H9 (cell line): ENCODE measurements at regions not wholly inside any gene's neighbourhood (a gene's known extent, or its start where the extent isn't known, plus 50 kb on each side); places are given as distances from the start of the nearest gene placed in this dataset.

Experiments used
- DNase-seq: peaks from one replicate; pipeline ENCODE4 v3.0.0-alpha.2; 2017
- H2AFZ ChIP-seq: one replicate; pipeline ENCODE4 v1.6.1; 2013; ENCODE audit warnings: mild to moderate bottlenecking, low read length, control low read depth, moderate library complexity
- H2AK5ac ChIP-seq: 2 replicates; pipeline ENCODE4 v1.6.1; 2013; ENCODE audit warnings: low read length, control low read depth, mixed read lengths; ENCODE audit not compliant: insufficient read length
- H2BK120ac ChIP-seq: one replicate; pipeline ENCODE4 v1.6.1; 2013; ENCODE audit warnings: low read depth, mild to moderate bottlenecking, low read length, control low read depth, inconsistent platforms; ENCODE audit not compliant: poor library complexity, severe bottlenecking
- H2BK12ac ChIP-seq: 2 replicates; pipeline ENCODE4 v1.6.1; 2013; ENCODE audit warnings: low read length, control low read depth, mixed read lengths, low read depth; ENCODE audit not compliant: insufficient read length
- H2BK15ac ChIP-seq: 2 replicates; pipeline ENCODE4 v1.6.1; 2013; ENCODE audit warnings: low read depth, low read length, control low read depth
- H2BK20ac ChIP-seq: one replicate; pipeline ENCODE4 v1.6.1; 2013; ENCODE audit warnings: low read depth, mild to moderate bottlenecking, low read length, control low read depth, inconsistent platforms; ENCODE audit not compliant: poor library complexity, severe bottlenecking
- H2BK5ac ChIP-seq: 2 replicates; pipeline ENCODE4 v1.6.1; 2013; ENCODE audit warnings: low read length, control low read depth, mixed read lengths; ENCODE audit not compliant: insufficient read length
- H3K14ac ChIP-seq: 2 replicates; pipeline ENCODE4 v1.6.1; 2013; ENCODE audit warnings: low read length, control low read depth; ENCODE audit not compliant: insufficient read depth
- H3K18ac ChIP-seq: 2 replicates; pipeline ENCODE4 v1.6.1; 2013; ENCODE audit warnings: low read depth, mild to moderate bottlenecking, mixed read lengths, low read length, control low read depth; ENCODE audit not compliant: insufficient read length
- H3K23ac ChIP-seq: 2 replicates; pipeline ENCODE4 v1.6.1; 2013; ENCODE audit warnings: low read length, control low read depth, mixed read lengths, low read depth; ENCODE audit not compliant: insufficient read length
- H3K23me2 ChIP-seq: 2 replicates; pipeline ENCODE4 v1.6.1; 2013; ENCODE audit warnings: low read depth, mild to moderate bottlenecking, mixed read lengths, low read length, control low read depth; ENCODE audit not compliant: insufficient read length, poor library complexity, severe bottlenecking
- H3K27ac ChIP-seq: 2 replicates; pipeline ENCODE4 v1.5.1; 2013; ENCODE audit warnings: low read length, control low read depth, mixed read lengths, low read depth; ENCODE audit not compliant: insufficient read length
- H3K27me3 ChIP-seq: 2 replicates; pipeline ENCODE4 v1.6.1; 2013; ENCODE audit warnings: low read length, control low read depth, inconsistent platforms; ENCODE audit not compliant: insufficient read depth
- H3K4ac ChIP-seq: 2 replicates; pipeline ENCODE4 v1.6.1; 2013; ENCODE audit warnings: low read depth, mild to moderate bottlenecking, control low read depth, inconsistent platforms, low read length, moderate library complexity
- H3K4me1 ChIP-seq: 2 replicates; pipeline ENCODE4 v1.6.1; 2013; ENCODE audit warnings: low read length, control low read depth, inconsistent platforms; ENCODE audit not compliant: insufficient read depth
- H3K4me2 ChIP-seq: 2 replicates; pipeline ENCODE4 v1.6.1; 2013; ENCODE audit warnings: low read length, control low read depth, mixed read lengths; ENCODE audit not compliant: insufficient read length, insufficient read depth
- H3K56ac ChIP-seq: 2 replicates; pipeline ENCODE4 v1.6.1; 2013; ENCODE audit warnings: low read depth, mild to moderate bottlenecking, mixed read lengths, low read length, control low read depth; ENCODE audit not compliant: insufficient read length
- H3K79me1 ChIP-seq: 2 replicates; pipeline ENCODE4 v1.6.1; 2013; ENCODE audit warnings: low read depth, mild to moderate bottlenecking, moderate library complexity, low read length, control low read depth, inconsistent platforms; ENCODE audit not compliant: insufficient read depth, poor library complexity, severe bottlenecking
- H3K79me2 ChIP-seq: 2 replicates; pipeline ENCODE4 v1.6.1; 2013; ENCODE audit warnings: low read length, control low read depth, inconsistent platforms; ENCODE audit not compliant: insufficient read depth
- H3K9ac ChIP-seq: 2 replicates; pipeline ENCODE4 v1.6.1; 2013; ENCODE audit warnings: low read length, control low read depth, mixed read lengths; ENCODE audit not compliant: insufficient read length; ENCODE audit errors: extremely low read depth
- H3K9me3 ChIP-seq: one replicate; pipeline ENCODE4 v1.6.1; 2013; ENCODE audit warnings: low read depth, low read length, inconsistent platforms; ENCODE audit not compliant: control insufficient read depth
- H3T11ph ChIP-seq: one replicate; pipeline ENCODE4 v1.6.1; 2013; ENCODE audit warnings: mild to moderate bottlenecking, low read length, control low read depth, inconsistent platforms
- H4K20me1 ChIP-seq: one replicate; pipeline ENCODE4 v1.6.1; 2013; ENCODE audit not compliant: control insufficient read depth, insufficient read length, insufficient read depth
- H4K5ac ChIP-seq: 2 replicates; pipeline ENCODE4 v1.6.1; 2013; ENCODE audit warnings: low read depth, mild to moderate bottlenecking, mixed read lengths, low read length, control low read depth; ENCODE audit not compliant: insufficient read length
- H4K8ac ChIP-seq: replicated peaks from 2 replicates; pipeline ENCODE4 v1.6.1; 2013; ENCODE audit warnings: low read length, control low read depth, mixed read lengths, low read depth; ENCODE audit not compliant: insufficient read length
- H4K91ac ChIP-seq: 2 replicates; pipeline ENCODE4 v1.6.1; 2013; ENCODE audit warnings: low read depth, mild to moderate bottlenecking, moderate library complexity, mixed read lengths, low read length, control low read depth; ENCODE audit not compliant: insufficient read length
- H3K27ac Mint-ChIP-seq, 3 experiments: 2 replicates in 2 of 3; 3 replicates in 1 of 3; pipeline ENCODE4 v1.8.0; 2020 to 2021; ENCODE audit warnings: mixed read lengths in 3 of 3, mild to moderate bottlenecking in 1 of 3, moderate library complexity in 1 of 3
- H3K27me3 Mint-ChIP-seq: 2 replicates; pipeline ENCODE4 v1.8.0; 2021; ENCODE audit warnings: low read depth, mild to moderate bottlenecking, moderate library complexity, mixed read lengths
- H3K36me3 Mint-ChIP-seq, 3 experiments: 2 replicates in 2 of 3; 3 replicates in 1 of 3; pipeline ENCODE4 v1.8.0; 2020 to 2021; ENCODE audit warnings: low read depth in 3 of 3, mixed read lengths in 3 of 3; ENCODE audit not compliant: insufficient read depth in 1 of 3
- H3K4me1 Mint-ChIP-seq, 2 experiments: 2 replicates each; pipeline ENCODE4 v1.8.0; 2020; ENCODE audit warnings: mixed read lengths in 2 of 2
- H3K4me3 Mint-ChIP-seq, 2 experiments: 2 replicates in 1 of 2; 3 replicates in 1 of 2; pipeline ENCODE4 v1.8.0; 2020 to 2021; ENCODE audit warnings: mild to moderate bottlenecking in 2 of 2, mixed read lengths in 2 of 2, moderate library complexity in 1 of 2
- H3K9me3 Mint-ChIP-seq, 2 experiments: 2 replicates in 1 of 2; 3 replicates in 1 of 2; pipeline ENCODE4 v1.8.0; 2020; ENCODE audit warnings: mild to moderate bottlenecking in 2 of 2, mixed read lengths in 2 of 2, moderate library complexity in 1 of 2
- CTCF ChIP-seq: fragments of 200-600 bp; sonication (generic); conservative IDR thresholded peaks from 3 replicates; pipeline ENCODE4 v1.8.0; 2021; ENCODE audit warnings: antibody characterized with exemption, mild to moderate bottlenecking

- H3K18ac ChIP-seq = no peak overlapping the region
- DNase-seq = no peak
- no peak for TF ChIP-seq CTCF
These were observed 146.4 kb upstream of the ZNF32 start for GRCh38 chr10:43795093-43795492.

More at GRCh38 chr10:43795093-43795492, 146.4 kb upstream of the ZNF32 start:
- Mint-ChIP-seq H3K27ac (no peak overlapping the region), H3K9me3 (peaks cover 0 to 2% of the 10 kb centered on the region in 2 experiments; a peak in 1 of 5 replicates), H3K36me3 (no peaks in the 10 kb centered on the region; a peak in 1 of 7 replicates), H3K4me1 (peaks cover 0 to 7% of the 10 kb centered on the region in 2 experiments; a peak in 1 of 4 replicates), H3K4me3 (no peak overlapping the region), H3K27me3 (peaks cover 5% of the 10 kb centered on the region)
- Histone ChIP-seq H3K23ac (no peak overlapping the region), H3K27ac (no peak overlapping the region), H2BK120ac (no peak overlapping the region), H2BK5ac (no peak overlapping the region), H2BK15ac (no peak overlapping the region), H3K4me2 (no peak overlapping the region), H3K4ac (no peak overlapping the region), H3K79me1 (no peaks in the 10 kb centered on the region), H3T11ph (no peak overlapping the region), H3K9me3 (no peaks in the 10 kb centered on the region), H2AK5ac (no peak overlapping the region), H3K79me2 (no peaks in the 10 kb centered on the region), H2BK20ac (no peak overlapping the region), H3K27me3 (no peaks in the 10 kb centered on the region), H3K4me1 (no peaks in the 10 kb centered on the region), H3K56ac (no peak overlapping the region), H3K23me2 (no peaks in the 10 kb centered on the region), H2AFZ (no peak overlapping the region), H4K8ac (no peak overlapping the region), H3K9ac (no peak overlapping the region), H2BK12ac (no peak overlapping the region), H4K91ac (no peak overlapping the region), H3K14ac (no peak overlapping the region), H4K20me1 (no peaks in the 10 kb centered on the region), H4K5ac (no peak overlapping the region)
